ENCODE measurements at regions not wholly inside any gene's neighbourhood (a gene's known extent, or its start where the extent isn't known, plus 50 kb on each side); places are given as distances from the start of the nearest gene placed in this dataset.

- Histone ChIP-seq H3K9me3 (replicated peaks; ENCODE audit: control insufficient read depth, insufficient read depth, low read length) (no peaks in the 10 kb centered on the region), H3K36me3 (ENCODE audit: control insufficient read depth in 2 of 2, extremely low read depth in 1 of 2, insufficient read depth in 2 of 2, low read length in 2 of 2) (no peaks in the 10 kb centered on the region), H3K27ac (ENCODE audit: insufficient read depth, low read depth, low read length) (no peak overlapping the region), H3K79me2 (ENCODE audit: control insufficient read depth, insufficient read depth, low read length) (no peaks in the 10 kb centered on the region), H3K4me3 (replicated peaks in 1 of 3; ENCODE audit: insufficient read depth in 1 of 3, low read depth in 1 of 3, low read length in 3 of 3) (no peak overlapping the region), H2AFZ (ENCODE audit: low read depth, low read length) (no peak overlapping the region), H3K4me1 (ENCODE audit: control insufficient read depth, extremely low read depth, insufficient read depth, low read length) (no peaks in the 10 kb centered on the region), H3K4me2 (ENCODE audit: insufficient read depth, low read length) (no peak overlapping the region), H4K20me1 (replicated peaks; ENCODE audit: control insufficient read depth, extremely low read depth, insufficient read depth, low read length) (no peaks in the 10 kb centered on the region), H3K9ac (replicated peaks; ENCODE audit: extremely low read depth, insufficient read depth, low read length) (no peak overlapping the region), H3K27me3 (ENCODE audit: control insufficient read depth in 2 of 2, insufficient read depth in 2 of 2, low read length in 2 of 2) (no peaks in the 10 kb centered on the region), H3K9me1 (replicated peaks; ENCODE audit: control insufficient read depth, extremely low read depth, insufficient read depth, low read length) (no peaks in the 10 kb centered on the region)
- intact Hi-C loops (cut with micrococcal nuclease) (no loop called here), dilution Hi-C loops (cut with MboI; ENCODE audit: extremely low pct_ligation_motif_present, low sequenced_read_pairs) (no loop called here)
- CTCF ChIA-PET = no interaction called here
- BruUV-seq (replicated peaks) = no TSS peak
- POLR2A ChIA-PET = no interaction called here
- no peak for TF ChIP-seq GATA2 (IDR thresholded peaks at IDR 0.05; ENCODE audit: insufficient read depth, insufficient read length, low read depth, low read length)
- no peak for TF ChIP-seq MYC (IDR thresholded peaks at IDR 0.05; ENCODE audit: low read depth, low read length)
- TF ChIP-seq EZH2 (IDR thresholded peaks at IDR 0.05; ENCODE audit: borderline replicate concordance, low read depth, low read length, severe bottlenecking) = no peak
- no peak for TF ChIP-seq MAX (IDR thresholded peaks at IDR 0.05; ENCODE audit: insufficient read depth, insufficient read length)
- TF ChIP-seq FOS (IDR thresholded peaks at IDR 0.05; ENCODE audit: borderline replicate concordance, insufficient read depth, low read length) = no peak
- TF ChIP-seq POLR2AphosphoS5 (IDR thresholded peaks at IDR 0.05; ENCODE audit: insufficient read depth, low read depth, low read length) = no peak
- TF ChIP-seq JUN (IDR thresholded peaks at IDR 0.05; ENCODE audit: borderline replicate concordance, insufficient read depth, insufficient read length, low read depth) = no peak
- no peak for TF ChIP-seq CTCF (IDR thresholded peaks at IDR 0.05; ENCODE audit: extremely low read depth in 1 of 2, insufficient read depth in 1 of 2, low read depth in 1 of 2, low read length in 2 of 2)
- TF ChIP-seq POLR2A (IDR thresholded peaks at IDR 0.05; ENCODE audit: low read depth, low read length) = no peak
- FAIRE-seq = no peak
- DNase-seq (ENCODE audit: low read depth, low spot score) = no peak
Observed at GRCh38 chr21:28788030-28788429, 204.6 kb downstream of the LTN1 start.
